ENCODE measurements at regions not wholly inside any gene's neighbourhood (a gene's known extent, or its start where the extent isn't known, plus 50 kb on each side); places are given as distances from the start of the nearest gene placed in this dataset.

DNA sequence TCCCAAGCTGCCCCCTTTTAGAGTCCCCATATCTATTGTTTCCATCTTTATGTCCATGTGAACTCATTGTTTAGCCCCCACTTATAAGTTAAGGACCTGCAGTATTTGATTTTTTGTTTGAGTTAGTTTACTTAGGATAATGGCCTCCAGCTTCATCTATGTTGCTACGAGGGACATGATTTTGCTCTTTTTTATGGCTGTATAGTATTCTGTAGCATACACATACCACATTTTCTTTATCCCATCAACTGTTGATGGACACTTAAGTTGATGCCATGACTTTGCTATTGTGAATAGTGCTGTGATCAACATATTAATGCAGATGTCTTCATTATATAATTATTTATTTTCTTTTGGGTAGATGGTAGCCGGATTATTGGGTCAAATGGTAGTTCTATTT lies 576.9 kb downstream of the ANKRD7 start:
- H3K4me2 ChIP-seq (ENCODE audit: control insufficient read depth, insufficient read depth) = no peak overlapping the region
- in situ Hi-C loops (cut with MboI) (no loop called here), intact Hi-C loops (cut with micrococcal nuclease; ENCODE audit: unreplicated experiment) (no loop called here)
- ChIA-PET POLR2A (no interaction called here), CTCF (no interaction called here), RAD21 (ENCODE audit: unreplicated experiment) (no interaction called here), SMC1A (ENCODE audit: uncharacterized antibody, unreplicated experiment) (no interaction called here)
- 0% methylated on average over 2 of the region's 2 CpGs for WGBS (ENCODE audit: insufficient coverage, insufficient replicate concordance, low lambda C conversion rate, missing lambda C conversion rate)
- no peak overlapping the region for H2AFZ ChIP-seq (ENCODE audit: control insufficient read depth, low read depth, low read length)
- BruUV-seq (replicated peaks) = no TSS peak
- H3K9ac ChIP-seq (ENCODE audit: control insufficient read depth, insufficient read depth, low read length) = no peak overlapping the region
- no peaks in the 10 kb centered on the region for H3K79me2 ChIP-seq (ENCODE audit: control insufficient read depth, insufficient read depth, low read length)
- no peaks in the 10 kb centered on the region for H4K20me1 ChIP-seq (ENCODE audit: control insufficient read depth, insufficient read depth)
- H3K27me3 ChIP-seq (replicated peaks in 1 of 2; ENCODE audit: control insufficient read depth in 2 of 2, insufficient read depth in 2 of 2, low read length in 1 of 2) = no peaks in the 10 kb centered on the region
- H3K9me3 ChIP-seq (replicated peaks; ENCODE audit: control insufficient read depth, insufficient read depth, low read length) = no peaks in the 10 kb centered on the region
- no peak for FAIRE-seq
- H3K27ac ChIP-seq (ENCODE audit: control insufficient read depth, insufficient read depth) = no peak overlapping the region
- H3K36me3 ChIP-seq (ENCODE audit: control insufficient read depth in 2 of 2, insufficient read depth in 2 of 2, low read length in 1 of 2) = no peaks in the 10 kb centered on the region
- TF ChIP-seq DPF2 (IDR thresholded peaks at IDR 0.05) (no peak), MEF2A (IDR thresholded peaks at IDR 0.05; ENCODE audit: insufficient read depth, low read depth, low read length) (no peak), IRF3 (IDR thresholded peaks at IDR 0.05) (no peak), SP1 (IDR thresholded peaks at IDR 0.05; ENCODE audit: low read depth, low read length) (no peak), WRNIP1 (IDR thresholded peaks at IDR 0.05; ENCODE audit: borderline replicate concordance, low read depth, low read length) (no peak), BCL3 (IDR thresholded peaks at IDR 0.05; ENCODE audit: borderline replicate concordance, insufficient read depth, low read depth, low read length, poor library complexity, severe bottlenecking) (no peak)
- TF ChIP-seq, protein P1, sequence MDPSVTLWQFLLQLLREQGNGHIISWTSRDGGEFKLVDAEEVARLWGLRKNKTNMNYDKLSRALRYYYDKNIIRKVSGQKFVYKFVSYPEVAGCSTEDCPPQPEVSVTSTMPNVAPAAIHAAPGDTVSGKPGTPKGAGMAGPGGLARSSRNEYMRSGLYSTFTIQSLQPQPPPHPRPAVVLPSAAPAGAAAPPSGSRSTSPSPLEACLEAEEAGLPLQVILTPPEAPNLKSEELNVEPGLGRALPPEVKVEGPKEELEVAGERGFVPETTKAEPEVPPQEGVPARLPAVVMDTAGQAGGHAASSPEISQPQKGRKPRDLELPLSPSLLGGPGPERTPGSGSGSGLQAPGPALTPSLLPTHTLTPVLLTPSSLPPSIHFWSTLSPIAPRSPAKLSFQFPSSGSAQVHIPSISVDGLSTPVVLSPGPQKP (IDR thresholded peaks at IDR 0.05; ENCODE audit: low read depth, low read length) = no peak
- H3K4me3 ChIP-seq = no peak overlapping the region
- no peak for ATAC-seq
- DNase-seq (ENCODE audit: low read depth, low spot score) = no peak
- H3K4me1 ChIP-seq (ENCODE audit: control insufficient read depth, insufficient read depth, low read length) = no peaks in the 10 kb centered on the region
